Esophagus mucosa (tissue), 1 donor: ENCODE measurements at regions not wholly inside any gene's neighbourhood (a gene's known extent, or its start where the extent isn't known, plus 50 kb on each side); places are given as distances from the start of the nearest gene placed in this dataset.
"Not testable (repeated sequence)": the region's sequence is repeated elsewhere in the genome, so short reads cannot be mapped to it uniquely, and the experiment has no call there.

ENCODE experiments used
- ATAC-seq: fragments of 200-7000 bp; cut with Tn5 transposase; one replicate; pipeline ENCODE4 v1.9.1; 2020
- donor health status: DM: yes; HTN: yes; CAD: no.

DNA sequence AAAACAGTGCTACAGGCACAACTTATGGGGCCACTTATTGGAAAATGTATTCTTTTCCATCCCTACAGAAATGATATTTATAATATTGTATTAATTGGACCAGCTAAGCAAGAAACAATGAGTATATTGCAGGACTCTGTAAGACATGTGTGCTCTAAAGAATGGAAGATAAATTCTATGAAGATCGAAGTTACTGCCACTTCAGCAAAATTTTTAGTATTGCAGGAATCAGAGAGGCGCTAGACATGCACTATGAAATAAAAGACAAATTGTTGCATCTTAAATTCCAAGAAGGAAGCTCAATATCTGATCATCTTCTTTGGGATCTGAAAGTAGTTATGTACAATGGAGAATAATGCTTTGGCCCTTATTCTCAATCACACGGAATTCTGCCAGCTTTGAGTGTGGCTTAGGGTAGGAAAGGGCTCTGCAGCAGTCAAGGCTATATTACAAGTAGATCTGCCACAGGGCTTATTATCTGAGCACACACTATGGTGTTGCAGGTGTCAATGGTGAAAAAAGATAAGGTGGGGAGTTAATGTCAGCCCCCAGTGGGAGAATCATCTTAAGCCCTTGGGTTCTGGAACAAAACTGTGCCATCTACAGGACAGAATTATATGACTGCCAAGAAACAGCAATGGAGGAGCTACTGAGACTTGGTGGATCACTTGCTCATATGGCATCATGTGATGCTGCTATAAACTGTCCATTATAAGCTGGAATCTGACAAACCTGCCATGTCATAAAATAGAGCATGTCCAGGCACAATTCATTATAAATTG lies 334.0 kb upstream of the NDST3 start:
- no peak for ATAC-seq

DNA sequence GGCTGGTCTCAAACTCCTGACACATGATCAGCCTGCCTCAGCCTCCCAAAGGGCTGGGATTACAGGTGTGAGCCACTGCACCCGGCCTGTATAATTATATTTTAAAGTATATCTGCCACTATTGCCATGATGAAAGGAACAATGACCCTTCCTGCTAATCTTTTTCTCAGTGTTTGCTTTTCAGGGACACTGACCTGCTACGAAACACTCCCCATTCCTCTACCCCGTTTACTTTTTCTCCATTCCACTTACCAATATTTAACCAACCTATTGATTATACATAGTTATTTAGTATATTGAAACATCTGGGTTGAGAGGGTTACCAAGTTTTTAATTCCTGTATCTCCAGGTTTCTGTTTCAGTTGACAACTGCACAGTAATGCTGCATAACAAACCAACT lies 331.9 kb upstream of the NDST3 start:
- no peak for ATAC-seq

DNA sequence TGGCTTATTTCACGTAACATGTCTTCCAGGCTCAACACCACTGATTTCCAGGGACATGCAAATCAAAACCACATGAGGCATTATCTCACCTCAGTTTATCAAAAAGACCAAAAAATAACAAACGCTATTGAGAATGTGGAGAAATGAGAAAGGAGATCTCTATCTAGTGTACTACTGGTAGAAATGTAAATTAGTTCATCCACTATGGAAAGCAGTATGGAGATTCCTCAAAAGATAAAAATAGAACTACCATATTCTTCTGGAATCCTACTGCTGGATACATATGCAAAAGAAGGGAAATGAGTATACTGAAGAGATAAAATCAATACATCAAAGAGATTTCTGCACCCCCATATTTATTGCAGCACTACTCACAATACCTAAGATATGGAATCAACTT lies 329.6 kb upstream of the NDST3 start:
- no peak for ATAC-seq

DNA sequence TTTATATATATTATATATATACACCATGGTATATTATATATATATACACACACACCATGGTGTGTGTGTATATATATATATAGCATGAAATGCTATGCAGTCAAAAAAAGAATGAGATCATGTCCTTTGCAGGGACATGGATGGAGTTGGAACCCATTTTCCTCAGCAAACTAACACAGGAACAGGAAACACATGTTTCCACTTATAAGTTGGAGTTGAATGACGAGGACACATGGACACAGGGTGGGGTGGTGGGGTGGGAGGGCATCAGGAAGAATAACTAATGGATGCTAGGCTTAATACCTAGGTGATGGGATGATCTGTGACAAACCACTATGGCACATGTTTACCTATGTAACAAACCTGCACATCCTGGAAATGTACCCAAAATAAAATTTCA lies 293.6 kb upstream of the NDST3 start:
- ATAC-seq = no peak

DNA sequence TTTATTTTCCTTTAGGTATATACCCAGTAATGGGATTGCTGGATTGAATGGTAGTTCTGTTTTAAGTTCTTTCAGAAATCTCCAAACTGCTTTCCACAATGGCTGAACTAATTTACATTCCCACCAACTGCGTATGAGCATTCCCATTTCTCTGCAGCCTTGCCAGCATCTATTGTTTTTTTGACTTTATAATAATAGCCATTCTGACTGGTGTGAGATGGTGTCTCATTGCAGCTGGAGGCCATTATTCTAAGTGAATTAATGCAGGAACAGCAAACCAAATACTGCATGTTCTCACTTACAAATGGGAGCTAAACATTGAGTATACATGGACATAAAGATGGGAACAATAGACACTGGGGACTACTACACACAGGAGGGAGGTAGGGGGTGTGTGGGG lies 288.9 kb upstream of the NDST3 start:
- not testable (repeated sequence) for ATAC-seq

DNA sequence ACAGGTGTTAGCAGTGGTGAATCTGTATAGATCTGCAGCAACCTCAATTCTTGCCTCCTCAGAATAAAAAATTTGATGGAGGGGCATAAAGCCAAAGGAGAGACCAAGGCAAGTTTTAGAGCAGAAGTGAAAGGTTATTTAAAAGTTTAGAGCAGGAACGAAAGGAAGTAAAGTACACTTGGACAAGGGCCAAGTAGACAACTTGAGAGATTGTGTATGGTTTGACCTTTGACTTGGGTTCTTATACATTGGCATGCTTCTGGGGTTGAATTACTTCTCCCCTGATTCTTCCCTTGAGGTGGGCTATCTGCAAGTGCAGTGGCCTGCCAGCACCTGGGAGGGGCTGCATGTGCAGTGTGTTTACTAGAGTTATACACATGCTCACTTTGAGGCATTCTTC lies 278.8 kb upstream of the NDST3 start:
- no peak for ATAC-seq

DNA sequence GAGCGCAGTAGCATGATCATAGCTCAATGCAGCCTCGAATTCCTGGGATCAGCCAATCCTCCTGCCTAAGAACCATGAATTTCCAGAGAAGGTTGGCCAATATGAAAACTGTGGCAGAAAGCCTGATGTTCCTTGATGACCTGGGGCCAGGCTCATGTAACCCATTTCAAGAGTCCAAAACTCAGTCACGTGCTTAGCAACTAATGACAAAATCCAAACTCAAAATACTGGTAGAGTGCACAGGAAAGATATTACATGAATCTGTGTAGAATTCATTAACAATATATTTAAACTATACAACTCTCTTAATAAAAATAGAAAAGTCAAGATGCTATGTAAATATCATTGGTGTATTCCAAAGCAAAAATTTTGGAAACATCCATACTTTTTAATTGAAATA lies 265.7 kb upstream of the NDST3 start:
- no peak for ATAC-seq

DNA sequence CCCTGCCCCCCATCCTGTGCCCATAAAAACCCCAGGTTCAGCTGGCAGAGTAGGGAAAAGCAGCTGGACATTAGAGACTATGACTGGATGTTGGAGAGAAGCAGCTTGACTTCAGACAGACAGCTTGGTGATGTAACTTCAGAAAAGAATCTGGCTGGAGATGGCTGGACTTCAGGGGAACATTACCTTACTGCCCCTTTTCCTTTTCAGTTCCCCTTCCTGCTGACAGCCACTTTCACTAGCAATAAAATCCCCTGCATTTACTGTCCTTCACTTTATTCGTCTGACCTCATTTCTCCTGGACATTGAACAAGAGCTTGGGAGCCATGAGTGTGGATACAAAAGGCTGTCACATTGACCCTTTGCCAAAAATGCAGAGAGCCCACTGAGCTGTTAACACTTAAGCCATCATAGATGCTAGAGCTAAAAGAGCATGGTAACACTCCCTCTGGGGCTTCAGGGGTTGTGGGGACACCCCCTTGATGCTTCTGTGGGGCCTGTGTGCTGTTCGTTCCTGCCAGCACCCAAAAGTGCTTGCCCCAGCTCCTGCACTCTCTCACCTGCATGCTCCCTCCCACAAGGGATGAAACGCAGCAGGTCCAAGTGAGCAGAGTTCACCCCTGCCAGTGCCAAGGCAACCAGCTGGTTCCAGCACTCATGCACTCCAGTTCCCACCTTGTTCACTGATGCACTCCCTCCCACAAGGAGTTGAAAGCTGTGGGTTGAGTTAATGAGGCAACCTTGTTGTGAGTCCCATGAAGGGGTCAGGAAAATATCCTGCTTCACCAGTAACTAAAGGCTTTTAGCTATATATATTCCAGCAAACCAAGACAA lies 263.8 kb upstream of the NDST3 start:
- no peak for ATAC-seq

DNA sequence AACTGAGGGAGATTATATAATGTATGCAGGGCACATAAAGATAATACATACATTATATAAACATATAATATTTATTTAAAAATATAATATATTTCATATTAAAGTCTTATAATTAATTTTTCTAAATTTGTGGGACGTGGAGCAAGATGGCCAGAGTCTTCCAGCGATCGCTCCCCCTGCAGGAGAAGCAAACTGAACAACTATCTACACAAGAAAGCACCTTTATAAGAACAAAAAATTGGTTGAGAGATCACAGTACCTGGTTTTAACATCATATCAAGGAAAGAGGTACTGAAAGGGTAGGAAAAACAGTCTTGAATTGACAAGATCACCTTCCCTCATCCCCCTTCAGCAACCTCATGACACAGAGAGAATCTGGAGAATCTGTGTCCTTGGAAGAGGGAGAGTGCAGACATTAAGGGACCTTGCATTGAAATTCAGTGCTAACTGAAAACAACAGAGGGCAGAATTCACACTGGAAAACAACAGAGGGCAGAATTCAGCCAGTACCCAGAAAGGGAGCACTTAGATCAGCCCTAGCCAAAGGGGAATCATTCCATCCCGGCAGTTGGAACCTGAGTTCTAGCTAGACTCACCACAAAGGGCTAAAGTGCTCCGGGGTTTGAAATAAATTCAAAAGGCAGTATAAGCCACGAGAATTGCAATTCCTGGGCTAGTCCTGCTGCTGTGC lies 262.5 kb upstream of the NDST3 start:
- no peak for ATAC-seq

DNA sequence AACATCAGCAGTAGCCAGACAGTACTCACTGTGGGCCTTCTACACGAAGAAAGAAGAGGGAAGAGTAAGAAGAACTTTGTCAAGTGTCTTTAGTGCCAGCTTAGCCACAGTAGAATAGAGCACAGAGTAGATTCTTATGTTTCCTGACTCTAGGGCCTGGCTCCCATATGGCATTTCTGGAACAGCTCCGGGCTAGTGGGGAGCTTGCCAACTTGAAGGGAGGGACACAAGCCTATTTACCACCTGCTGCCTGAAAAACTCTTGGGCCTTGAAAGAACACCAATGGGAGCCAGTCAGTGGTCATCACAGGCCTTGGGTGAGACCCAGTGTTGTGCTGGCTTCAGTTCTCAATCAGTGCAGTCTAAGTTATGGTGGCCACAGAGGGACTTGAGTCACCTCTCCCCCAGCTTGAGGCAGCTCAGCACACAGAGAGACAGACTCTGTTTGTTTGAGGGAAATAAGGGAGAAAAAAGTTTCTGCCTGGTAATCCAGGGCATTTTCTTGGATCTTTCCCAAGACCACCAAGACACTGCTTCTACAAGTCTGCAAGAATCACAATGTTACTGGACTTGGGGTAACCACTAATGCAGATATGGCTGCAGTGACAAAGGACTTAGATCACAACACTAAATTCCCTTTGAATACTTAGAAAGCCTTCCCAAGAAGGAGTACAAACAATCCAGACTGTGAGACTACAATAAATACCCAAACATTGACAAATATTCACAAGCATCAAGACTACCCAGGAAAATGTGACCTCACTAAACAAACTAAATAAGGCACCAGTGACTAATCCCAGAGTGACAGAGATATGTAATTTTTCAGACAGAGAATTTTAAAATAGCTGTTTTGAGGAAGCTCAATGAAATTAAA lies 261.0 kb upstream of the NDST3 start:
- no peak for ATAC-seq

DNA sequence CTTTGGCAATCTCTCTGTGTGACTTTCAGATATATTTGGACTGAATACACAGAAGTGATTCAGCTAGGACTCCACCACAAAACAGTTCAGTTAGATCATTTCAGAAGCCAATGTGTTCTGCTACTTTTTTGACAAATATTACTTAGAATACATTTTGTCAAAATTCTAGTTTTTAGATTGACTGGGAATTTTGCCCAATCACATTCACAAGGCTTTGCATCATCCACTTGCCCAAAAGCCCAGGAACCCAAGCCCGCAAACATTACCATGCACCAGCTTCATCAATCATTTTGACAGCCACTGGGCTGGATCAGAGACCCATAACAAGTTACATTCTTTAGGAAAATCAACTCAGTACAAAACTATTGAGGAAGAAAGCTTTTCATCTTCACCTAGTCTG lies 256.6 kb upstream of the NDST3 start:
- no peak for ATAC-seq

DNA sequence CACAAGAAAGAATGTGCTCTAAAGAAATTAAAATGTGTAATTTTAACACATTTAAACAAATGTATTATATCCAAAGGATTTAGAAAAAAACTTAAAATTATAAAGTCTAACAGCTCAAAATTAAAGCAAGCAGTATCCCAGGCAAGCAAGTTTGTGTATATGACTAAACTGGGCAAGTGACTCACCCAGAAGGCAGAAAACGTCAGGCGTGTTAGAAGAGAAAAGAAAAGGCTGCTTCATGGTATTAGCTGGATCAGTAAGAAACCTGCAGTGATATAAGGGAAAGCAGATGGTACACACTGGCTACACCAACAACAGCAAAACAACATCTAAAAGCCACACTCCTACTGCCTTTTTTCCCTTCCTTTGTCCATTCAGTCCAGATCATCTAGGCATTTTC lies 250.6 kb upstream of the NDST3 start:
- ATAC-seq = no peak

DNA sequence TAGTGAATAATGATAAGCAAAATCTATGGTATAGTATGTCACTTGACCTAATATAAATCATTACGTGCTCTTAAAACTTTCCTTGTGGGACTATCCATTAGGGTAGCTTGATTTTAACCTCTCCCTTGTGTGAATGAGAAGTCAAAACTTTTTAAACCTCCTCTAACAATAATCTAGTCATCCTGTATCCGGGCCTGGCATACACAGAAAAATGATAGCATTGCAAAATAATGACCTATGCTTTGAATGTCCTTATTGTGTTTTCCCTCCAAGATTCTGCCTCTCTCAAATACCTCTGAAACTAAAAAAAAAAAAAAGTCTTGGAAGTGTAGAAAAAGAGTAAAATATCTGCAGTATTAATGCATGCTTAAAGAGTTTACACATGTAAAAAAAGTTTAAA lies 250.0 kb upstream of the NDST3 start:
- ATAC-seq = no peak

DNA sequence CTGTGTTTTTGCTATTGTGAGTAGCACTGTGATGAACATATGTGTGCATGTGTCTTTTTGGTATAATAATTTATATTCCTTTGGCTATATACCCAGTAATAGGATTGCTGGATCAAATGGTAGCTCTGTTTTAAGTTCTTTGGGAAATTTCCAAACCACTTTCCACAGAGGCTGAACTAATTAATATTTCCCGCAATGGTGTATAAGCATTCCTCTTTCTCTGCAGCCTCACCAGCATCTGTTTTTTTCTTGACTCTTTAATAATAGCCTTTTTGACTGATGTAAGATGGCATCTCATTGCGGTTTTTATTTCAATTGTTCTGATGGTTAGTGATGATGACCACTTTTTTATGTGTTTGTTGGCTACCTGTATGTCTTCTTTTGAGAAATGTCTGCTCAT lies 247.7 kb upstream of the NDST3 start:
- no peak for ATAC-seq

DNA sequence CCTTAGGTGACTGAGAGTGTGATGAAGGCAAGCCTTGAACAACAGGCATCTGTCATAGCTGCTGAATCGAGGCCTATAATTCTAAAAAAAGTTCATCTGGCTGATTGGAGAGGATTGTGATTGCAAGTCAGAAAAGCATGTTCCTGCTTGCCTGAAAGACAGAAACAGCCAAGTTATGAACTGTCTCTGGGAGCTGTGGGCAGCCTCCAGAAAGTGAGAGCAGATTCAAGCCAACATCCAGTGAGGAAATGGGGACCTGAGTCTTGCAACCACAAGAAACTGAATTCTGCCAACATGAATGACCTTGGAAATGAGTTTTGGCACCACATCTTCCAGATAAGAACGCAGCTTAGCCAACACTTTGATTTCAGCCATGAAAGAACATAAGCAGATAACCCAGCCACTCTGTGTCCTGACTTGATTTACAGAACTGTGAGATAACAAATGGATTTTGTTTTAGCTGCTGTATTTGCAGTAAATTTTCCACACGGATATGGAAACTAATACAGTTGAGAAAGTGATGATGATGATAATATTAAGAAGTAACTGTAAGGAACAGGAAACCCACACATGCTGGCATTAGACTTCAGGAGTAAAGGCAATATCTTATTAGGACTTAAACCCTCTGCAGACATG lies 240.3 kb upstream of the NDST3 start:
- ATAC-seq = no peak

DNA sequence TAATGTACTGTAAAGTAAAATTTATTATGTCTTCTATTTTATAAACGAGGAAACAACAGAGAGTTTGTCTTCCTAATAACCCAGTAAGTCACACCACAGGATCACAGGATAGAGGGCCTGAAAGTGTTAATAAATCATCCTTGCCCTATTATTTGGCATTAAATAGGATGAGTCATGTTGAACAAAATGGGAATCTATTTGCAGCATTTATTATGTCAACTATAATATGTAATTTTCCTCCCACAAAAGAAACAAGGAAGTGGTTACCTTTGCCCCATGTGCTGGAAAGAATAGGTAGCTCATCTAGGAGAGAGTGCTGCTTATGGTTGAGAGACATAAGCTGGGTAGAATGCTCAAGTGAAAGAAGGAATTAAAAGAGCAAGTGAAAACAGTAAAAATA lies 237.6 kb upstream of the NDST3 start:
- no peak for ATAC-seq

DNA sequence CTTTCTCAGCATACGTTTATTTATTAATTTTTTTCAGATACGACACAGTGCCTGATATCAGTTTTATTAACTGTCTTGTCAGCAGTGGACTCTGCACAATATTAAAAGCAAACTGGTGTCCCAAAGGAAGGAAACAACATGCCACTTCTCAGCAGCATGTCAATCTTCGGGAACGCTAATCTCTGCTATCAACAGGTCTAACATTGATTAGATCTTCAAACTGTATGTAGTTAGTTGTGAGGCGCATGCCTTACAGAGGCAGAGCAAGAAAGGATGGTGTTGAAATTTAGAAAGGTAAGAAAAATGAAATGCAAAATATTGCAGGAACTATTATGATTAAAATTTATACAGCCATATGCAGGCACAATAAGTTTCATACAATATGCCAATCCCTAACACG lies 233.7 kb upstream of the NDST3 start:
- no peak for ATAC-seq

DNA sequence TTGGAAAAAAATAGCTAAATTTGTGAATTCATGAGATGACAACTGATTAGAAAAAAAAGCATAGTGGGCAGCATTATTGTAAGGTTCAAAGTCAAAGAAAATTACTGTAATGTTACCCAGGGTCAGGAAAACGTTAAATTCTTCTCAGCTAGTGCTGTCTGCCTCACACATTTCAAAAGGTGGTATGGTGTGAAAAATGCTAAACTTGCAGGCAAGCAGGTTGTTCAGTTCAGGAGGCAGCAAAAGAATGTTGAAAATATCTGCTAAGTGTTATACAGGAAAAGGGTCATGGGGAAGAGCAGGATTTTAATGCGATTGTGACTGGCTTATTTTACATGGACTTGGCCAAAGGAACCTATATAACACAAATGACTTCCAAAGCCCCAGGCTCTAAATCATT lies 232.5 kb upstream of the NDST3 start:
- ATAC-seq = no peak

DNA sequence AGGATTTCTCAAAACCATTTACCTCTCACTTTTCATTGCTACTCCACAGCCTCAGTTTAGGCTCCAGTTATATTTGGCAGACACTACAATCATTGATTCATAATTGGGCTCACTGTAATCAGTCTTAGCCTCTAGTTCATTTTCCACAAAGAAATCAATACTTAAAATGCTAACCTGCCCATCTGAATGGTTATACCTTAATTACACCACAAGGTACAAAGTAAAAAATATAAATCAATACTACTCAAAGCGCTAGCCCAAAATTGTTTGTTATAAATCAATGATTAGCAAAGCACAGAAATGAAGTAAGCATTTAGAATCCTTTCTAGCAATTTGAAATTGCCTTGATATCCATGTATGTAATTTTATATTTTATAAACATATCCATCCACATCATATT lies 222.6 kb upstream of the NDST3 start:
- ATAC-seq = no peak

DNA sequence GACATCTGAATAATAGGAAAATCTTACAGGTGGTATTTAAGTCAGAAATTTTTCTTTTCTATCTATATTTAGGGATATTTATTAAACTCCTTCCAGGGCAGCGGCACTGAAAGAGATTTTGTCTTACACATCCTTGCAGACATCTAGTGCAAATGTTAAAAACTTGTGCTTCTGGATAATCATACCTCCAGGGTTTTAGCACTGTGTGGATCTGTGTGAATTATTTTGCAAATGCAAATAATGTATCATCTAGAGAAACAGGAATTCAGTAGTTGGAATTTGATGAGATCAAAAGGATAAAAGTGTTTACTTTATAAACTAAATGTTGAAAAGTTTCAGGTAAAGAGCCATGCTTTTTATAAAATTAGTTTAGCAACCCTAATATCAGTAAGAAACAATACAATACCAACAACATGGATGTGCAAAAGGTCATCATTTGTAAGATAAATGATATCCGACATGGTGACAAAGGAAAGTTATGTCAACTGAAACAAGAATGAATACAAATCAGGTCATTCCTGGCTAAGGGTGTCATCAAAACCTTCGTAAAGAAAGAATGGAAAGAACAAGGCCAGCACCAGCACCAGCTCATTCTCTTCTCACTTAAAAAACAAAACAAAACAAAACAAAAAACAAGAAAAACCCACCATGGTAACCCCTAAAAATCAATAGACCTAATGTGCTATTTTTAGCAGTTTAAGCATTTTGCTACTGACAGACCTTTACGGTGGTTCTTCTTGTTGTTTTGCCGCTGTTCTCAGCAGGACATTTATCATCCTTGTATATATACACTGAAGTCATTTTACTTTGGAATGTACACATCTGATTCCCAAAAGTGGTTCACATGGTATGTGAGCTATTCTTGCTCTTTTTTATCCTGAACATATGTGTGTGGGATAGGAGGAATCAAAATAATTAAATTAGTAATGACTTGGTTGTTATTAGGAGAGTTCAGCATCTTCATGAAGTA lies 219.7 kb upstream of the NDST3 start:
- ATAC-seq = no peak

DNA sequence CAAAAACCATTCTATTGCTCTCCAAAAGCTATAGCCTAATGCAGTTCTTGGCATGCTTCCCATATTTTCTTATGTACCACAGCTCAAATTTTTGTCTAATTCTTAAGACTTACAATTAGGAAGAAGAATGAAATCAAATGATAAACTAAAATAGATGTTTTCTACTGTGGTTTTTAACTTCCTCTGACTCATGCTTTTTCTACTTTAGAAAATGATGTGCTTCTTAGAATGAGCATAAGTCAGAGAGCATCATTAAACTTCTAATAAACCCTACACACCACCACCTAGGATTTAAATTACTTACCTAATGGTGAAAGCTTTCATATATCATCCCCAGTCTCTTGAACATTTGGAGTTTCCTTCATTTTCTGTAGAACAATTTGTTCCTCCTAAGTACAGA lies 217.0 kb upstream of the NDST3 start:
- ATAC-seq = no peak
